Thyroid gland (tissue), 4 donors: ENCODE measurements at regions not wholly inside any gene's neighbourhood (a gene's known extent, or its start where the extent isn't known, plus 50 kb on each side); places are given as distances from the start of the nearest gene placed in this dataset.

Experiments used
- POLR2A ChIP-seq, 2 donors: fragments of 450-650 bp; IDR thresholded peaks; one replicate each; pipeline ENCODE4 v1.6.1; 2017; ENCODE audit warnings: antibody characterized with exemption in 2 of 2, mild to moderate bottlenecking in 2 of 2, moderate library complexity in 1 of 2
- TF ChIP-seq, protein P1 (sequence below), 6 experiments: fragments of 200-600 bp in 3 of 6; fragments of 450-650 bp in 3 of 6; sonication (generic) in 3 of 6; IDR thresholded peaks; one replicate each; pipeline ENCODE4 v1.5.1; 2016 to 2019; ENCODE audit warnings: antibody characterized with exemption in 6 of 6, mild to moderate bottlenecking in 2 of 6, inconsistent platforms in 1 of 6, moderate library complexity in 1 of 6

- TF ChIP-seq, protein P1, sequence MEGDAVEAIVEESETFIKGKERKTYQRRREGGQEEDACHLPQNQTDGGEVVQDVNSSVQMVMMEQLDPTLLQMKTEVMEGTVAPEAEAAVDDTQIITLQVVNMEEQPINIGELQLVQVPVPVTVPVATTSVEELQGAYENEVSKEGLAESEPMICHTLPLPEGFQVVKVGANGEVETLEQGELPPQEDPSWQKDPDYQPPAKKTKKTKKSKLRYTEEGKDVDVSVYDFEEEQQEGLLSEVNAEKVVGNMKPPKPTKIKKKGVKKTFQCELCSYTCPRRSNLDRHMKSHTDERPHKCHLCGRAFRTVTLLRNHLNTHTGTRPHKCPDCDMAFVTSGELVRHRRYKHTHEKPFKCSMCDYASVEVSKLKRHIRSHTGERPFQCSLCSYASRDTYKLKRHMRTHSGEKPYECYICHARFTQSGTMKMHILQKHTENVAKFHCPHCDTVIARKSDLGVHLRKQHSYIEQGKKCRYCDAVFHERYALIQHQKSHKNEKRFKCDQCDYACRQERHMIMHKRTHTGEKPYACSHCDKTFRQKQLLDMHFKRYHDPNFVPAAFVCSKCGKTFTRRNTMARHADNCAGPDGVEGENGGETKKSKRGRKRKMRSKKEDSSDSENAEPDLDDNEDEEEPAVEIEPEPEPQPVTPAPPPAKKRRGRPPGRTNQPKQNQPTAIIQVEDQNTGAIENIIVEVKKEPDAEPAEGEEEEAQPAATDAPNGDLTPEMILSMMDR (IDR thresholded peaks at IDR 0.05) = no peak
- no peak for TF ChIP-seq POLR2A (IDR thresholded peaks at IDR 0.05)
These were observed 401.7 kb upstream of the LYPLAL1 start for GRCh38 chr1:218771931-218772330.
